ENCODE measurements at regions not wholly inside any gene's neighbourhood (a gene's known extent, or its start where the extent isn't known, plus 50 kb on each side); places are given as distances from the start of the nearest gene placed in this dataset.
"Not testable (repeated sequence)": the region's sequence is repeated elsewhere in the genome, so short reads cannot be mapped to it uniquely, and the experiment has no call there.

GRCh38 chr7:51389952-51390351 is 73.3 kb upstream of the COBL start:
- not testable (repeated sequence) for DNase-seq

GRCh38 chr7:51389216-51389812 is 72.7 kb upstream of the COBL start:
- not testable (repeated sequence) for DNase-seq

GRCh38 chr7:51388241-51388640 is 71.6 kb upstream of the COBL start:
- not testable (repeated sequence) for DNase-seq

- not testable (repeated sequence) for DNase-seq
Measured at GRCh38 chr7:51386806-51387568, 70.4 kb upstream of the COBL start.

- not testable (repeated sequence) for DNase-seq
Measured at GRCh38 chr7:51386184-51386583, 69.6 kb upstream of the COBL start.

- DNase-seq, result not testable (repeated sequence)
Measured at GRCh38 chr7:51382243-51382642, 65.6 kb upstream of the COBL start.

GRCh38 chr7:51376420-51377092 is 59.9 kb upstream of the COBL start:
- DNase-seq, result no peak

GRCh38 chr7:51374936-51375335 is 58.3 kb upstream of the COBL start:
- no peak for DNase-seq

- DNase-seq, result not testable (repeated sequence)
Measured at GRCh38 chr7:51373607-51374006, 57.0 kb upstream of the COBL start.

GRCh38 chr7:51369746-51370145 is 53.1 kb upstream of the COBL start:
- no peak for DNase-seq

GRCh38 chr7:51369228-51369627 is 52.6 kb upstream of the COBL start:
- not testable (repeated sequence) for DNase-seq

- DNase-seq, result no peak
Measured at GRCh38 chr7:51368334-51368733, 51.7 kb upstream of the COBL start.

- DNase-seq, result no peak
Measured at GRCh38 chr7:51367614-51367968, 51.0 kb upstream of the COBL start.

GRCh38 chr7:51366930-51367613 is 50.5 kb upstream of the COBL start:
- no peak for DNase-seq

All from CD4-positive, alpha-beta T cell treated with Interleukin-17A for 1 hour (primary cell).